ENCODE measurements at regions not wholly inside any gene's neighbourhood (a gene's known extent, or its start where the extent isn't known, plus 50 kb on each side); places are given as distances from the start of the nearest gene placed in this dataset.
"Not testable (repeated sequence)": the region's sequence is repeated elsewhere in the genome, so short reads cannot be mapped to it uniquely, and the experiment has no call there.

- DNase-seq = no peak
- intact Hi-C loops (cut with DNase I) = no loop called here
These were observed 184.8 kb downstream of the KTN1 start for GRCh38 chr14:55764784-55765183.

- no peak for DNase-seq
- intact Hi-C loops (cut with DNase I) = no loop called here
These were observed 186.1 kb downstream of the KTN1 start for GRCh38 chr14:55766071-55766470.

GRCh38 chr14:55767286-55767685 is 187.3 kb downstream of the KTN1 start:
- intact Hi-C loops (cut with DNase I) = no loop called here
- no peak for DNase-seq

- DNase-seq = no peak
- intact Hi-C loops (cut with DNase I) = no loop called here
These were observed 189.9 kb downstream of the KTN1 start for GRCh38 chr14:55769877-55770276.

GRCh38 chr14:55771242-55771981 is 191.4 kb downstream of the KTN1 start:
- DNase-seq = no peak

GRCh38 chr14:55772486-55772885 is 192.5 kb downstream of the KTN1 start:
- DNase-seq = no peak
- intact Hi-C loops (cut with DNase I) = no loop called here

More at GRCh38 chr14:55771242-55771981, 191.4 kb downstream of the KTN1 start:
- intact Hi-C loops (cut with DNase I) = no loop called here

GRCh38 chr14:55773312-55773711 is 193.3 kb downstream of the KTN1 start:
- intact Hi-C loops (cut with DNase I) = no loop called here
- no peak for DNase-seq

- DNase-seq = no peak
- intact Hi-C loops (cut with DNase I) = no loop called here
These were observed 194.1 kb downstream of the KTN1 start for GRCh38 chr14:55773984-55774545.

- DNase-seq = no peak
- intact Hi-C loops (cut with DNase I) = no loop called here
These were observed 197.9 kb downstream of the KTN1 start for GRCh38 chr14:55777877-55778276.

GRCh38 chr14:55780156-55780946 is 200.3 kb downstream of the KTN1 start:
- no peak for DNase-seq
- intact Hi-C loops (cut with DNase I) = no loop called here

- intact Hi-C loops (cut with DNase I) = no loop called here
- DNase-seq = no peak
These were observed 201.0 kb downstream of the KTN1 start for GRCh38 chr14:55781046-55781445.

GRCh38 chr14:55782166-55782565 is 202.2 kb downstream of the KTN1 start:
- no peak for DNase-seq
- intact Hi-C loops (cut with DNase I) = no loop called here

- intact Hi-C loops (cut with DNase I) = no loop called here
- DNase-seq = no peak
These were observed 209.4 kb downstream of the KTN1 start for GRCh38 chr14:55789406-55789805.

GRCh38 chr14:55794655-55795595 is 214.9 kb downstream of the KTN1 start:
- intact Hi-C loops (cut with DNase I) = no loop called here

GRCh38 chr14:55796513-55796912 is 216.5 kb downstream of the KTN1 start:
- intact Hi-C loops (cut with DNase I); DNase-seq: not testable (repeated sequence)

More at GRCh38 chr14:55794655-55795595, 214.9 kb downstream of the KTN1 start:
- DNase-seq = no peak

GRCh38 chr14:55798406-55798805 is 218.4 kb downstream of the KTN1 start:
- intact Hi-C loops (cut with DNase I) = no loop called here
- no peak for DNase-seq

GRCh38 chr14:55799508-55800095 is 219.6 kb downstream of the KTN1 start:
- intact Hi-C loops (cut with DNase I) = no loop called here
- no peak for DNase-seq

- intact Hi-C loops (cut with DNase I) = no loop called here
These were observed 220.3 kb downstream of the KTN1 start for GRCh38 chr14:55800156-55800785.

GRCh38 chr14:55801121-55801520 is 221.1 kb downstream of the KTN1 start:
- DNase-seq = no peak
- intact Hi-C loops (cut with DNase I) = no loop called here

More at GRCh38 chr14:55800156-55800785, 220.3 kb downstream of the KTN1 start:
- DNase-seq = no peak
